MCF 10A (cell line): ENCODE measurements at regions not wholly inside any gene's neighbourhood (a gene's known extent, or its start where the extent isn't known, plus 50 kb on each side); places are given as distances from the start of the nearest gene placed in this dataset.

Experiments used
- BruUV-seq: library from RNA; stranded (reverse); fragments of 400-500 nt; replicated peaks from 2 replicates; lab custom pipeline; 2021; lab: Mats Ljungman, UMichigan
- CTCF ChIA-PET: fragments of 300-600 bp; sonication (Branson Sonifier 250); formaldehyde crosslinking; extraction: SDS; loops from one replicate; lab custom pipeline; 2021; ENCODE audit warnings: antibody characterized with exemption, inconsistent platforms; lab: Yijun Ruan, JAX
- POLR2A ChIA-PET: fragments of 300-600, 350-650 bp; sonication (Branson Sonifier 250); formaldehyde crosslinking; extraction: SDS; loops from one replicate; lab custom pipeline; 2020; ENCODE audit warnings: antibody characterized with exemption, inconsistent platforms; lab: Yijun Ruan, JAX
- DNase-seq: peaks from one replicate; pipeline ENCODE4 v3.0.0-alpha.2; 2018; ENCODE audit not compliant: unreplicated experiment
- H3K27ac Mint-ChIP-seq: one replicate; pipeline ENCODE4 v1.8.0; 2022; ENCODE audit warnings: mild to moderate bottlenecking, low read depth, mixed read lengths; ENCODE audit not compliant: unreplicated experiment
- H3K27me3 Mint-ChIP-seq: one replicate; pipeline ENCODE4 v1.8.0; 2022; ENCODE audit warnings: mixed read lengths; ENCODE audit not compliant: insufficient read depth, unreplicated experiment
- H3K36me3 Mint-ChIP-seq: one replicate; pipeline ENCODE4 v1.8.0; 2022; ENCODE audit warnings: mild to moderate bottlenecking, moderate library complexity, mixed read lengths; ENCODE audit not compliant: insufficient read depth, unreplicated experiment
- H3K4me1 Mint-ChIP-seq: one replicate; pipeline ENCODE4 v1.8.0; 2022; ENCODE audit warnings: mixed read lengths; ENCODE audit not compliant: insufficient read depth, unreplicated experiment
- H3K4me3 Mint-ChIP-seq: one replicate; pipeline ENCODE4 v1.8.0; 2022; ENCODE audit warnings: mild to moderate bottlenecking, moderate library complexity, mixed read lengths; ENCODE audit not compliant: unreplicated experiment
- H3K9me3 Mint-ChIP-seq: one replicate; pipeline ENCODE4 v1.8.0; 2022; ENCODE audit warnings: mixed read lengths; ENCODE audit not compliant: unreplicated experiment
- intact Hi-C: fragments of 100-400 bp; cut with micrococcal nuclease; formaldehyde crosslinking; loops from 2 replicates; pipeline ENCODE4 v1.14.1; 2022
- TF ChIP-seq, protein P1 (sequence below): fragments of 200-600 bp; IDR thresholded peaks from one replicate; pipeline ENCODE4 v1.8.0; 2022; ENCODE audit warnings: antibody characterized with exemption, mild to moderate bottlenecking; ENCODE audit not compliant: unreplicated experiment

DNA sequence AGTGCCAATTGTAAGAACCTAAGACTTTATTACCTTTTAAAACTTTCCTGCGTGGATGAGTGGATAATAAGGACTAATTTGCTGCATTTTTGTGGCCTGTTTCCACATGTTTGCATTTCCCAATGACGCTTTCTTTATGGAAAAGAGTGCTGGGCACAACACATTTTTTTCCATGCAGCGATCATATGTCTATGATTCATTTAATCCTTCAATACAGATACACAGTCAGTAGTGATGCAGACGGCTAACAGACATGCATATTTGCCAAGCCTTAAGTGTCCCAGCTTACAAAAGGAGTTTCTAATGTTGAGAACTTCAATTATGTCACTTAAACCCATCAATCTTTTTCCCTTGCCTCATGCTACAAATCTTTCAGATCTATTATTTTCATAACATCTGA lies 239.8 kb upstream of the PREP start:
- no peak overlapping the region for H3K4me3 Mint-ChIP-seq
- no peaks in the 10 kb centered on the region for H3K36me3 Mint-ChIP-seq
- H3K4me1 Mint-ChIP-seq, result peaks cover 13% of the 10 kb centered on the region
- peak overlapping the region; percentile 70 for H3K27ac Mint-ChIP-seq
- BruUV-seq, result no TSS peak
- H3K9me3 Mint-ChIP-seq, result no peaks in the 10 kb centered on the region
- CTCF ChIA-PET, result interaction anchor here (0.9 kb wide), 1 partner anchor 159 kb away, joined by 3 read pairs; no protein-coding TSS in a partner anchor
- no peaks in the 10 kb centered on the region for H3K27me3 Mint-ChIP-seq
- DNase-seq, result peak; percentile 50
- POLR2A ChIA-PET, result interaction anchor here (0.5 to 4.2 kb wide), 10 partner anchors 10 to 168 kb away, joined by 3 to 40 read pairs (median 4); no protein-coding TSS in a partner anchor
- intact Hi-C loops, result no loop called here
- TF ChIP-seq, protein P1, sequence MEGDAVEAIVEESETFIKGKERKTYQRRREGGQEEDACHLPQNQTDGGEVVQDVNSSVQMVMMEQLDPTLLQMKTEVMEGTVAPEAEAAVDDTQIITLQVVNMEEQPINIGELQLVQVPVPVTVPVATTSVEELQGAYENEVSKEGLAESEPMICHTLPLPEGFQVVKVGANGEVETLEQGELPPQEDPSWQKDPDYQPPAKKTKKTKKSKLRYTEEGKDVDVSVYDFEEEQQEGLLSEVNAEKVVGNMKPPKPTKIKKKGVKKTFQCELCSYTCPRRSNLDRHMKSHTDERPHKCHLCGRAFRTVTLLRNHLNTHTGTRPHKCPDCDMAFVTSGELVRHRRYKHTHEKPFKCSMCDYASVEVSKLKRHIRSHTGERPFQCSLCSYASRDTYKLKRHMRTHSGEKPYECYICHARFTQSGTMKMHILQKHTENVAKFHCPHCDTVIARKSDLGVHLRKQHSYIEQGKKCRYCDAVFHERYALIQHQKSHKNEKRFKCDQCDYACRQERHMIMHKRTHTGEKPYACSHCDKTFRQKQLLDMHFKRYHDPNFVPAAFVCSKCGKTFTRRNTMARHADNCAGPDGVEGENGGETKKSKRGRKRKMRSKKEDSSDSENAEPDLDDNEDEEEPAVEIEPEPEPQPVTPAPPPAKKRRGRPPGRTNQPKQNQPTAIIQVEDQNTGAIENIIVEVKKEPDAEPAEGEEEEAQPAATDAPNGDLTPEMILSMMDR, result no peak

DNA sequence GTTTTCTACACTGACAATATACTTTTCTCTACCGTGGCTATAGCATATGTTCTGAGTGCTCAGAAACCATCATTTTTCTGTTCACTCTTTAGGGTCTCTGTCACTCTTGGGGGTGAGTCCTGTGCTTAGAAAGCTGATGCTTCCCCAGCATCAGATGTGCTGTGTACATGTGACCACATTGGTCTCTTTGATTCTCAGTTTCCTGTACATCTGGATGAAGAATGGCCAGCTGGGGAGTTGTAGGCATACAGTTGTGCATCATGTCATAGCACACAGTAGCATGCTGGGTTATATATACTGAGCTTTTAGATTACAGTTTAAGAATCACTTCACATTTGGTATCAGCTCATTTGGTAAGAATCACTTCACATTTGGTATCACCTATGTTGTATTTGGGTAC lies 238.6 kb upstream of the PREP start:
- Mint-ChIP-seq H3K9me3 (no peaks in the 10 kb centered on the region), H3K4me1 (peaks cover 11% of the 10 kb centered on the region), H3K4me3 (no peak overlapping the region), H3K27ac (no peak overlapping the region), H3K27me3 (no peaks in the 10 kb centered on the region), H3K36me3 (no peaks in the 10 kb centered on the region)
- ChIA-PET CTCF (interaction anchor here (0.6 kb wide), 2 partner anchors 89 to 154 kb away, joined by 3 to 4 read pairs; no protein-coding TSS in a partner anchor), POLR2A (interaction anchor here (0.8 to 4.2 kb wide), 5 partner anchors 12 to 42 kb away, joined by 3 to 40 read pairs (median 3); no protein-coding TSS in a partner anchor)
- intact Hi-C loops, result no loop called here
- TF ChIP-seq, protein P1, result no peak
- DNase-seq, result no peak
- no TSS peak for BruUV-seq

DNA sequence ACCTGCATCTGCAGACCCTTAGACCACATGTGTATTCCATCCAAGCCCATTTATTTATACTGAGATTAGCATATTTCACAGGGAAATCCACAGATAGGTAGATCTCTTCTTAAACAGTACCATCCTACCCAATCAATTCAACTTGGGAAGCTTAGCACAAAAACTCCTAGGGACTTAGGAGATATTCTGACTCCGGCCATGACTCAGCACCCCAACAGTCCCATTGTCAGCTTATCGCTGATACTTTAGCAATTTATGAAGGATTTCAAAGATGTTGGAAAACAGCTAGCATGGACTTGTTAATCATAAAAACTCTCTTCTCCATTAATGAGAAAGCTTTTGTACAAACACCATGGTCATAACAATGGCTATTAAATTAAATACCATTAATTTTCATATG lies 236.2 kb upstream of the PREP start:
- H3K27ac Mint-ChIP-seq, result no peak overlapping the region
- no peaks in the 10 kb centered on the region for H3K9me3 Mint-ChIP-seq
- ChIA-PET POLR2A (no interaction called here), CTCF (no interaction called here)
- no peaks in the 10 kb centered on the region for H3K27me3 Mint-ChIP-seq
- TF ChIP-seq, protein P1, result no peak
- no peak overlapping the region for H3K4me3 Mint-ChIP-seq
- no peaks in the 10 kb centered on the region for H3K36me3 Mint-ChIP-seq
- H3K4me1 Mint-ChIP-seq, result peaks cover 6% of the 10 kb centered on the region
- intact Hi-C loops, result no loop called here
- no TSS peak for BruUV-seq
- DNase-seq, result no peak

DNA sequence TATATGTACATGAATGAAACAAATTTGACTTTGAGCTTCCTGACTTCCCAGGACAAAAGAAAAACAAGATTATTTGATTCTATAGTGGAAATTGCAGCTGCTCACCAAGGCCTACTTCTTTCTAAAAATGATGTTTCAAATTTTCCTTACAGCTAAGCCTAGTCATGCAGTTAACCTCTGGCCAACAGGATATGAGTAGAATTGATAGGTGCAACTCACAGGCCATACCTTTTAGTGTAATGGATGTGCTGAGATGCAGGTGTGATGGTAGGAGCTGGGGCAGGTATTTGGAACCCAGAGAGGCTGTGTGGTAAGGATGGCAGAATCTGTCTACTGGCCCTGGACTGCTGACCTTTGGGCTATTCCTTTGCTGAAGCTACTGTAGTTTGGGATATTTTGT lies 230.9 kb upstream of the PREP start:
- Mint-ChIP-seq H3K9me3 (peaks cover 13% of the 10 kb centered on the region), H3K4me3 (no peak overlapping the region), H3K27me3 (no peaks in the 10 kb centered on the region), H3K27ac (no peak overlapping the region), H3K36me3 (no peaks in the 10 kb centered on the region), H3K4me1 (no peaks in the 10 kb centered on the region)
- ChIA-PET POLR2A (interaction anchor here (0.6 to 1.5 kb wide), 3 partner anchors 9 to 233 kb away, joined by 3 to 5 read pairs (median 3); no protein-coding TSS in a partner anchor), CTCF (interaction anchor here (0.6 kb wide), 1 partner anchor 452 kb away, joined by 4 read pairs; no protein-coding TSS in a partner anchor)
- TF ChIP-seq, protein P1, result no peak
- BruUV-seq, result no TSS peak
- DNase-seq, result no peak
- intact Hi-C loops, result no loop called here
